ENCODE measurements at regions not wholly inside any gene's neighbourhood (a gene's known extent, or its start where the extent isn't known, plus 50 kb on each side); places are given as distances from the start of the nearest gene placed in this dataset.
A peak's percentile ranks its signal among the peaks of the same experiment; 100 is the strongest.

- Histone ChIP-seq H3K4me3 (replicated peaks; ENCODE audit: low read depth, low read length) (no peak overlapping the region), H3K27me3 (replicated peaks; ENCODE audit: control insufficient read depth, insufficient read depth, low read length) (no peaks in the 10 kb centered on the region), H3K36me3 (ENCODE audit: control insufficient read depth, insufficient read depth, low read length) (no peaks in the 10 kb centered on the region)
- no peak for DNase-seq (ENCODE audit: extremely low read depth, insufficient read length)
- no peak for TF ChIP-seq CTCF (IDR thresholded peaks at IDR 0.05; ENCODE audit: insufficient read depth, low read length, poor library complexity, severe bottlenecking)
Measured at GRCh38 chr2:240230291-240230931, 90.0 kb upstream of the OTOS start.

- Histone ChIP-seq H3K36me3 (ENCODE audit: control insufficient read depth, insufficient read depth, low read length) (no peaks in the 10 kb centered on the region), H3K4me3 (replicated peaks; ENCODE audit: low read depth, low read length) (no peak overlapping the region), H3K27me3 (replicated peaks; ENCODE audit: control insufficient read depth, insufficient read depth, low read length) (no peaks in the 10 kb centered on the region)
- DNase-seq (ENCODE audit: extremely low read depth, insufficient read length), result no peak
- TF ChIP-seq CTCF (IDR thresholded peaks at IDR 0.05; ENCODE audit: insufficient read depth, low read length, poor library complexity, severe bottlenecking), result no peak
Measured at GRCh38 chr2:240231838-240232244, 91.4 kb upstream of the OTOS start.

- Histone ChIP-seq H3K4me3 (replicated peaks; ENCODE audit: low read depth, low read length) (no peak overlapping the region), H3K36me3 (ENCODE audit: control insufficient read depth, insufficient read depth, low read length) (no peaks in the 10 kb centered on the region), H3K27me3 (replicated peaks; ENCODE audit: control insufficient read depth, insufficient read depth, low read length) (no peaks in the 10 kb centered on the region)
- DNase-seq (ENCODE audit: extremely low read depth, insufficient read length), result no peak
- no peak for TF ChIP-seq CTCF (IDR thresholded peaks at IDR 0.05; ENCODE audit: insufficient read depth, low read length, poor library complexity, severe bottlenecking)
Measured at GRCh38 chr2:240232264-240232915, 91.9 kb upstream of the OTOS start.

- Histone ChIP-seq H3K27me3 (replicated peaks; ENCODE audit: control insufficient read depth, insufficient read depth, low read length) (no peaks in the 10 kb centered on the region), H3K4me3 (replicated peaks; ENCODE audit: low read depth, low read length) (no peak overlapping the region), H3K36me3 (ENCODE audit: control insufficient read depth, insufficient read depth, low read length) (no peaks in the 10 kb centered on the region)
- peak; percentile 62 for TF ChIP-seq CTCF (IDR thresholded peaks at IDR 0.05; ENCODE audit: insufficient read depth, low read length, poor library complexity, severe bottlenecking)
- peak; percentile 69 for DNase-seq (ENCODE audit: extremely low read depth, insufficient read length)
Measured at GRCh38 chr2:240232961-240233884, 92.8 kb upstream of the OTOS start.

GRCh38 chr2:240233885-240234502 is 93.5 kb upstream of the OTOS start:
- no peak for DNase-seq (ENCODE audit: extremely low read depth, insufficient read length)
- TF ChIP-seq CTCF (IDR thresholded peaks at IDR 0.05; ENCODE audit: insufficient read depth, low read length, poor library complexity, severe bottlenecking), result no peak

More at GRCh38 chr2:240233885-240234502, 93.5 kb upstream of the OTOS start:
- Histone ChIP-seq H3K4me3 (replicated peaks; ENCODE audit: low read depth, low read length) (no peak overlapping the region), H3K27me3 (replicated peaks; ENCODE audit: control insufficient read depth, insufficient read depth, low read length) (no peaks in the 10 kb centered on the region), H3K36me3 (ENCODE audit: control insufficient read depth, insufficient read depth, low read length) (no peaks in the 10 kb centered on the region)

Measured in GM06990 (cell line).